SU-DHL-6 (cell line): ENCODE measurements at regions not wholly inside any gene's neighbourhood (a gene's known extent, or its start where the extent isn't known, plus 50 kb on each side); places are given as distances from the start of the nearest gene placed in this dataset.

Experiments used
- EZH2phosphoT487 ChIP-seq: fragments of 200-600 bp; sonication (generic), shearing (Covaris generic); conservative IDR thresholded peaks from 2 replicates; pipeline ENCODE4 v1.6.1; 2018; ENCODE audit warnings: mild to moderate bottlenecking, antibody characterized with exemption, low read length, moderate library complexity, mixed read lengths
- TF ChIP-seq, protein P1 (sequence below): fragments of 200-600 bp; sonication (generic); IDR thresholded peaks from one replicate; pipeline ENCODE4 v1.5.1; 2017; ENCODE audit warnings: antibody characterized with exemption, mild to moderate bottlenecking, low read length, moderate library complexity; ENCODE audit not compliant: insufficient read depth, poor library complexity, severe bottlenecking

- TF ChIP-seq, protein P1, sequence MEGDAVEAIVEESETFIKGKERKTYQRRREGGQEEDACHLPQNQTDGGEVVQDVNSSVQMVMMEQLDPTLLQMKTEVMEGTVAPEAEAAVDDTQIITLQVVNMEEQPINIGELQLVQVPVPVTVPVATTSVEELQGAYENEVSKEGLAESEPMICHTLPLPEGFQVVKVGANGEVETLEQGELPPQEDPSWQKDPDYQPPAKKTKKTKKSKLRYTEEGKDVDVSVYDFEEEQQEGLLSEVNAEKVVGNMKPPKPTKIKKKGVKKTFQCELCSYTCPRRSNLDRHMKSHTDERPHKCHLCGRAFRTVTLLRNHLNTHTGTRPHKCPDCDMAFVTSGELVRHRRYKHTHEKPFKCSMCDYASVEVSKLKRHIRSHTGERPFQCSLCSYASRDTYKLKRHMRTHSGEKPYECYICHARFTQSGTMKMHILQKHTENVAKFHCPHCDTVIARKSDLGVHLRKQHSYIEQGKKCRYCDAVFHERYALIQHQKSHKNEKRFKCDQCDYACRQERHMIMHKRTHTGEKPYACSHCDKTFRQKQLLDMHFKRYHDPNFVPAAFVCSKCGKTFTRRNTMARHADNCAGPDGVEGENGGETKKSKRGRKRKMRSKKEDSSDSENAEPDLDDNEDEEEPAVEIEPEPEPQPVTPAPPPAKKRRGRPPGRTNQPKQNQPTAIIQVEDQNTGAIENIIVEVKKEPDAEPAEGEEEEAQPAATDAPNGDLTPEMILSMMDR: no peak
- no peak for TF ChIP-seq EZH2phosphoT487
Observed at GRCh38 chr3:74053970-74054516, 429.3 kb upstream of the PDZRN3 start.
